ENCODE measurements at regions not wholly inside any gene's neighbourhood (a gene's known extent, or its start where the extent isn't known, plus 50 kb on each side); places are given as distances from the start of the nearest gene placed in this dataset.

GRCh38 chr20:60125513-60125912, 167.3 kb downstream of the CDH26 start:
- H3K4me1 ChIP-seq (ENCODE audit: control insufficient read depth in 1 of 2, insufficient read depth in 1 of 2, low read depth in 1 of 2, low read length in 1 of 2): peaks cover 15 to 21% of the 10 kb centered on the region in 2 experiments
- no peaks in the 10 kb centered on the region for H3K27me3 ChIP-seq
- H3K9me3 ChIP-seq: no peaks in the 10 kb centered on the region
- H3K4me3 ChIP-seq (ENCODE audit: low read depth in 1 of 2, low read length in 1 of 2): no peak overlapping the region
- H3K27ac ChIP-seq: no peak overlapping the region
- TF ChIP-seq CTCF (IDR thresholded peaks at IDR 0.05): no peak
- H3K36me3 ChIP-seq: peaks cover 20% of the 10 kb centered on the region

- Histone ChIP-seq H3K27me3 (no peaks in the 10 kb centered on the region), H3K36me3 (peaks cover 20% of the 10 kb centered on the region), H3K4me1 (ENCODE audit: control insufficient read depth in 1 of 2, insufficient read depth in 1 of 2, low read depth in 1 of 2, low read length in 1 of 2) (peaks cover 30 to 36% of the 10 kb centered on the region in 2 experiments), H3K27ac (no peak overlapping the region), H3K4me3 (ENCODE audit: low read depth in 1 of 2, low read length in 1 of 2) (no peak overlapping the region), H3K9me3 (no peaks in the 10 kb centered on the region)
- no peak for TF ChIP-seq CTCF (IDR thresholded peaks at IDR 0.05)
Observed at GRCh38 chr20:60126975-60127374, 168.8 kb downstream of the CDH26 start.

GRCh38 chr20:60131375-60131774, 173.2 kb downstream of the CDH26 start:
- peaks cover under 1% of the 10 kb centered on the region for H3K36me3 ChIP-seq
- no peaks in the 10 kb centered on the region for H3K27me3 ChIP-seq
- H3K4me3 ChIP-seq (ENCODE audit: low read depth in 1 of 2, low read length in 1 of 2): peak overlapping the region in 1 of 2 experiments; percentile 13
- H3K27ac ChIP-seq: peak overlapping the region; percentile 73
- no peaks in the 10 kb centered on the region for H3K9me3 ChIP-seq
- peaks cover 48 to 61% of the 10 kb centered on the region in 2 experiments for H3K4me1 ChIP-seq (ENCODE audit: control insufficient read depth in 1 of 2, insufficient read depth in 1 of 2, low read depth in 1 of 2, low read length in 1 of 2)
- no peak for TF ChIP-seq CTCF (IDR thresholded peaks at IDR 0.05)

GRCh38 chr20:60132162-60132826, 174.1 kb downstream of the CDH26 start:
- H3K9me3 ChIP-seq: no peaks in the 10 kb centered on the region
- peaks cover 58 to 70% of the 10 kb centered on the region in 2 experiments for H3K4me1 ChIP-seq (ENCODE audit: control insufficient read depth in 1 of 2, insufficient read depth in 1 of 2, low read depth in 1 of 2, low read length in 1 of 2)
- H3K27me3 ChIP-seq: no peaks in the 10 kb centered on the region
- peak overlapping the region; percentile 73 for H3K27ac ChIP-seq
- H3K36me3 ChIP-seq: no peaks in the 10 kb centered on the region
- H3K4me3 ChIP-seq (ENCODE audit: low read depth in 1 of 2, low read length in 1 of 2): no peak overlapping the region
- no peak for TF ChIP-seq CTCF (IDR thresholded peaks at IDR 0.05)

- Histone ChIP-seq H3K27ac (peak overlapping the region; percentile 73), H3K4me1 (ENCODE audit: control insufficient read depth in 1 of 2, insufficient read depth in 1 of 2, low read depth in 1 of 2, low read length in 1 of 2) (peaks cover 65 to 78% of the 10 kb centered on the region in 2 experiments), H3K27me3 (no peaks in the 10 kb centered on the region), H3K36me3 (no peaks in the 10 kb centered on the region), H3K9me3 (no peaks in the 10 kb centered on the region), H3K4me3 (ENCODE audit: low read depth in 1 of 2, low read length in 1 of 2) (no peak overlapping the region)
- no peak for TF ChIP-seq CTCF (IDR thresholded peaks at IDR 0.05)
Observed at GRCh38 chr20:60132827-60133670, 174.8 kb downstream of the CDH26 start.
